ENCODE measurements at regions not wholly inside any gene's neighbourhood (a gene's known extent, or its start where the extent isn't known, plus 50 kb on each side); places are given as distances from the start of the nearest gene placed in this dataset.

DNA sequence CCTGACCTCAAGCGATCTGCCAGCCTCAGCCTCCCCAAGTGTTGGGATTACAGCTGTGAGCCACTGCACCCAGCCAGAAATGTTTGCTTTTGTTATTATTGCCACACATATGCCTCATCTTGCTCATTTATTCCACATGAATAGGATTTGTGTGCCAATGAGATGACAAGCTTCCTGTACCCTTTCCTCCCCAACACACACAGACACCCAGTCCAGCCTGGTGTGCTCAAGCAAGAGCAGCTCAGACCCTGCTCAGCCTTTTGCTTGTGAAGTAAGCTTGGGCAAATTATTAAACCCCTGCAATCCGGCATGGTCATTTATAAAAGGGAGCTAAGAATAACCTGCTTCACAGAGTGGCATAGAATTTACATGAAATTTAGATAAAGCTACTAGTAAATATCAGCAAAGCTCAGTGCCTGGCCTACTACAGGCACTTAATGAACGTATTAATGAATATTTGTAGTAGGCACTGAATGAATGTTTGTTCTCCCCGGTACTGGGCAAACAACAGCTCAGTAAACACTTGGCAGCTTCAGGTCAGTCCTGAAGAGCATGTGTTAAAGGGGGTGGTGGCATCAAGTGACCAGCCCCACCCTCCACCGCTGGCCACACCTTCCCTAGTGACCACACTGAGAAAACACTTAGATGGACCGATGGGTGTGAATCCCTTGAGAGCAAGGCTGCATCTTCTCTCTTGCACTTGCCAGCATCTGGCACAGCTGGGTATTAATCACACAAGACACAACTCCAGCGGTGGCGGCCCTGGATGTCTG lies 280.2 kb downstream of the SRBD1 start:
- TF ChIP-seq CSRNP3 (CRISPR knock-in tag; IDR thresholded peaks at IDR 0.05) (no peak), ZNF565 (CRISPR knock-in tag; conservative IDR thresholded peaks at IDR 0.05; ENCODE audit: low read depth) (no peak), ZFP3 (CRISPR knock-in tag; IDR thresholded peaks at IDR 0.05) (no peak), ZFP30 (CRISPR knock-in tag; IDR thresholded peaks at IDR 0.05) (no peak), ESRRG (CRISPR knock-in tag; IDR thresholded peaks at IDR 0.05) (no peak), SNAI2 (CRISPR knock-in tag; IDR thresholded peaks at IDR 0.05) (no peak), TCF4 (CRISPR knock-in tag; IDR thresholded peaks at IDR 0.05; ENCODE audit: borderline replicate concordance) (no peak), PPARA (CRISPR knock-in tag; IDR thresholded peaks at IDR 0.05; ENCODE audit: borderline replicate concordance) (no peak), RARB (CRISPR knock-in tag; IDR thresholded peaks at IDR 0.05) (no peak), ZNF70 (CRISPR knock-in tag; IDR thresholded peaks at IDR 0.05) (no peak), ZC3H10 (CRISPR knock-in tag; IDR thresholded peaks at IDR 0.05) (no peak), TSHZ2 (CRISPR knock-in tag; IDR thresholded peaks at IDR 0.05) (no peak), OSR1 (CRISPR knock-in tag; IDR thresholded peaks at IDR 0.05) (no peak), ARNTL (CRISPR knock-in tag; IDR thresholded peaks at IDR 0.05; ENCODE audit: borderline replicate concordance, low read depth) (no peak), ZNF8 (CRISPR knock-in tag; IDR thresholded peaks at IDR 0.05) (no peak), PATZ1 (CRISPR knock-in tag; IDR thresholded peaks at IDR 0.05; ENCODE audit: borderline replicate concordance) (no peak), GLIS3 (CRISPR knock-in tag; IDR thresholded peaks at IDR 0.05) (no peak), BACH2 (CRISPR knock-in tag; IDR thresholded peaks at IDR 0.05; ENCODE audit: borderline replicate concordance) (no peak)
- TF ChIP-seq, protein P1, sequence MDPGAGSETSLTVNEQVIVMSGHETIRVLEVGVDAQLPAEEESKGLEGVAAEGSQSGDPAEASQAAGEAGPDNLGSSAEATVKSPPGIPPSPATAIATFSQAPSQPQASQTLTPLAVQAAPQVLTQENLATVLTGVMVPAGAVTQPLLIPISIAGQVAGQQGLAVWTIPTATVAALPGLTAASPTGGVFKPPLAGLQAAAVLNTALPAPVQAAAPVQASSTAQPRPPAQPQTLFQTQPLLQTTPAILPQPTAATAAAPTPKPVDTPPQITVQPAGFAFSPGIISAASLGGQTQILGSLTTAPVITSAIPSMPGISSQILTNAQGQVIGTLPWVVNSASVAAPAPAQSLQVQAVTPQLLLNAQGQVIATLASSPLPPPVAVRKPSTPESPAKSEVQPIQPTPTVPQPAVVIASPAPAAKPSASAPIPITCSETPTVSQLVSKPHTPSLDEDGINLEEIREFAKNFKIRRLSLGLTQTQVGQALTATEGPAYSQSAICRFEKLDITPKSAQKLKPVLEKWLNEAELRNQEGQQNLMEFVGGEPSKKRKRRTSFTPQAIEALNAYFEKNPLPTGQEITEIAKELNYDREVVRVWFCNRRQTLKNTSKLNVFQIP (CRISPR knock-in tag; IDR thresholded peaks at IDR 0.05; ENCODE audit: borderline replicate concordance, low read depth), result no peak
- TF ChIP-seq, protein P2, sequence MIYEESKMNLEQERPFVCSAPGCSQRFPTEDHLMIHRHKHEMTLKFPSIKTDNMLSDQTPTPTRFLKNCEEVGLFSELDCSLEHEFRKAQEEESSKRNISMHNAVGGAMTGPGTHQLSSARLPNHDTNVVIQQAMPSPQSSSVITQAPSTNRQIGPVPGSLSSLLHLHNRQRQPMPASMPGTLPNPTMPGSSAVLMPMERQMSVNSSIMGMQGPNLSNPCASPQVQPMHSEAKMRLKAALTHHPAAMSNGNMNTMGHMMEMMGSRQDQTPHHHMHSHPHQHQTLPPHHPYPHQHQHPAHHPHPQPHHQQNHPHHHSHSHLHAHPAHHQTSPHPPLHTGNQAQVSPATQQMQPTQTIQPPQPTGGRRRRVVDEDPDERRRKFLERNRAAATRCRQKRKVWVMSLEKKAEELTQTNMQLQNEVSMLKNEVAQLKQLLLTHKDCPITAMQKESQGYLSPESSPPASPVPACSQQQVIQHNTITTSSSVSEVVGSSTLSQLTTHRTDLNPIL (CRISPR knock-in tag; IDR thresholded peaks at IDR 0.05; ENCODE audit: low read depth), result no peak
- no peak for ATAC-seq

GRCh38 chr2:45330108-45330507 lies 281.0 kb downstream of the SRBD1 start:
- ATAC-seq, result no peak
- TF ChIP-seq SNAI2 (CRISPR knock-in tag; IDR thresholded peaks at IDR 0.05) (no peak), ESRRG (CRISPR knock-in tag; IDR thresholded peaks at IDR 0.05) (no peak), ISL1 (CRISPR knock-in tag; IDR thresholded peaks at IDR 0.05) (no peak), CSRNP3 (CRISPR knock-in tag; IDR thresholded peaks at IDR 0.05) (no peak), ZFP3 (CRISPR knock-in tag; IDR thresholded peaks at IDR 0.05) (no peak), ZNF70 (CRISPR knock-in tag; IDR thresholded peaks at IDR 0.05) (no peak), PPARA (CRISPR knock-in tag; IDR thresholded peaks at IDR 0.05; ENCODE audit: borderline replicate concordance) (no peak), OSR1 (CRISPR knock-in tag; IDR thresholded peaks at IDR 0.05) (no peak), ARNTL (CRISPR knock-in tag; IDR thresholded peaks at IDR 0.05; ENCODE audit: borderline replicate concordance, low read depth) (no peak), BACH2 (CRISPR knock-in tag; IDR thresholded peaks at IDR 0.05; ENCODE audit: borderline replicate concordance) (no peak), ZNF565 (CRISPR knock-in tag; conservative IDR thresholded peaks at IDR 0.05; ENCODE audit: low read depth) (no peak), ZC3H10 (CRISPR knock-in tag; IDR thresholded peaks at IDR 0.05) (no peak)
